GM03348 (cell line): ENCODE measurements at regions not wholly inside any gene's neighbourhood (a gene's known extent, or its start where the extent isn't known, plus 50 kb on each side); places are given as distances from the start of the nearest gene placed in this dataset.
A peak's percentile ranks its signal among the peaks of the same experiment; 100 is the strongest.

Experiments used
- DNase-seq: peaks from one replicate; pipeline ENCODE4 v3.0.0; 2012; ENCODE audit warnings: low spot score

- DNase-seq: peak; percentile 72
These were observed 144.3 kb downstream of the VAPA start for GRCh38 chr18:10057894-10058791.

GRCh38 chr18:10059610-10060468 lies 146.0 kb downstream of the VAPA start:
- DNase-seq: no peak

GRCh38 chr18:10060469-10060782 lies 146.6 kb downstream of the VAPA start:
- no peak for DNase-seq

- DNase-seq: no peak
These were observed 147.0 kb downstream of the VAPA start for GRCh38 chr18:10060841-10061240.

- no peak for DNase-seq
These were observed 147.8 kb downstream of the VAPA start for GRCh38 chr18:10061566-10062140.

GRCh38 chr18:10062302-10063300 lies 148.8 kb downstream of the VAPA start:
- no peak for DNase-seq

- DNase-seq: no peak
These were observed 149.7 kb downstream of the VAPA start for GRCh38 chr18:10063489-10063888.

- DNase-seq: no peak
These were observed 150.5 kb downstream of the VAPA start for GRCh38 chr18:10064267-10064666.

- DNase-seq: no peak
These were observed 151.5 kb downstream of the VAPA start for GRCh38 chr18:10065296-10065695.

GRCh38 chr18:10067670-10068659 lies 154.1 kb downstream of the VAPA start:
- no peak for DNase-seq

GRCh38 chr18:10068766-10069567 lies 155.2 kb downstream of the VAPA start:
- DNase-seq: no peak

- DNase-seq: no peak
These were observed 156.8 kb downstream of the VAPA start for GRCh38 chr18:10070561-10071000.

- DNase-seq: peak; percentile 76
These were observed 158.9 kb downstream of the VAPA start for GRCh38 chr18:10072671-10073175.

GRCh38 chr18:10074110-10074509 lies 160.3 kb downstream of the VAPA start:
- no peak for DNase-seq

GRCh38 chr18:10074728-10075127 lies 160.9 kb downstream of the VAPA start:
- DNase-seq: no peak

GRCh38 chr18:10076502-10077030 lies 162.8 kb downstream of the VAPA start:
- DNase-seq: no peak

- no peak for DNase-seq
These were observed 164.2 kb downstream of the VAPA start for GRCh38 chr18:10077986-10078385.

- no peak for DNase-seq
These were observed 166.6 kb downstream of the VAPA start for GRCh38 chr18:10080372-10080771.

GRCh38 chr18:10081492-10081891 lies 167.7 kb downstream of the VAPA start:
- no peak for DNase-seq
